ENCODE measurements at regions not wholly inside any gene's neighbourhood (a gene's known extent, or its start where the extent isn't known, plus 50 kb on each side); places are given as distances from the start of the nearest gene placed in this dataset.
"Not testable (repeated sequence)": the region's sequence is repeated elsewhere in the genome, so short reads cannot be mapped to it uniquely, and the experiment has no call there.

- H3K9me3 ChIP-seq (ENCODE audit: control insufficient read depth, low read length), result not testable (repeated sequence)
- peak; percentile 42 to 68 (median 56) for DNase-seq
These were observed 5397.7 kb upstream of the TPTE start for GRCh38 chr21:5123655-5124054.

DNA sequence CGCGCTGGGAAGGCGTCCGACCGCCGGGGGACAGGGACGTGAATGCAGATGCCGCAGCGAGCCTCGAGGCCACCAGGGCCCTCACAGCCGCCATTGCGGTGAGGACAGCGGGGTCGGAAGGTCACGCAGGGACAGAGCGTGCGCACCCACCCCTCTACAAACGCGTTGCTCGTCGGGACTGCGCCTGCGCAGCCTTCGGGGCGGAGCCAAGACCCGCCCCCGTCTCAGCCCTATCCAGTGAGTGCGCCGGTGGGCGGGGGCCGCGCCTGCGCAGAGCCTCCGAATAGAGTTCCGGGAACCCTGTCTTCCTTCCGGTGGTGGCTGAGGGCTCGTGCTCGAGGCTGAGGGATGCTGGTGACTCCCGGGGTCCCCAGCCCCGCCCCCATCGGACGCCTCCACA lies 5393.1 kb upstream of the TPTE start:
- H3K9me3 ChIP-seq (ENCODE audit: control insufficient read depth, low read length); H3K27ac ChIP-seq (ENCODE audit: insufficient read depth, low read length, poor library complexity, severe bottlenecking); H3K36me3 ChIP-seq (ENCODE audit: control insufficient read depth, insufficient read depth, low read length); H3K4me1 ChIP-seq (ENCODE audit: control insufficient read depth, insufficient read depth, low read length, poor library complexity, severe bottlenecking); H3K4me3 ChIP-seq (ENCODE audit: insufficient read depth, low read depth, low read length, poor library complexity, severe bottlenecking); H3K27me3 ChIP-seq (replicated peaks; ENCODE audit: control insufficient read depth, insufficient read depth, low read length, poor library complexity, severe bottlenecking): not testable (repeated sequence)
- DNase-seq, result peak; percentile 96 to 97 (median 97)

More at GRCh38 chr21:5123655-5124054, 5397.7 kb upstream of the TPTE start:
- H3K4me3 ChIP-seq (ENCODE audit: insufficient read depth, low read depth, low read length, poor library complexity, severe bottlenecking); H3K4me1 ChIP-seq (ENCODE audit: control insufficient read depth, insufficient read depth, low read length, poor library complexity, severe bottlenecking); H3K36me3 ChIP-seq (ENCODE audit: control insufficient read depth, insufficient read depth, low read length); H3K27ac ChIP-seq (ENCODE audit: insufficient read depth, low read length, poor library complexity, severe bottlenecking); H3K27me3 ChIP-seq (replicated peaks; ENCODE audit: control insufficient read depth, insufficient read depth, low read length, poor library complexity, severe bottlenecking): not testable (repeated sequence)

- not testable (repeated sequence) for H3K36me3 ChIP-seq (ENCODE audit: control insufficient read depth, insufficient read depth, low read length); H3K9me3 ChIP-seq (ENCODE audit: control insufficient read depth, low read length); H3K4me1 ChIP-seq (ENCODE audit: control insufficient read depth, insufficient read depth, low read length, poor library complexity, severe bottlenecking); H3K27me3 ChIP-seq (replicated peaks; ENCODE audit: control insufficient read depth, insufficient read depth, low read length, poor library complexity, severe bottlenecking); DNase-seq; H3K4me3 ChIP-seq (ENCODE audit: insufficient read depth, low read depth, low read length, poor library complexity, severe bottlenecking); H3K27ac ChIP-seq (ENCODE audit: insufficient read depth, low read length, poor library complexity, severe bottlenecking)
These were observed 5387.6 kb upstream of the TPTE start for GRCh38 chr21:5133824-5134223.

- H3K4me3 ChIP-seq (ENCODE audit: insufficient read depth, low read depth, low read length, poor library complexity, severe bottlenecking); H3K27ac ChIP-seq (ENCODE audit: insufficient read depth, low read length, poor library complexity, severe bottlenecking); H3K9me3 ChIP-seq (ENCODE audit: control insufficient read depth, low read length); H3K27me3 ChIP-seq (replicated peaks; ENCODE audit: control insufficient read depth, insufficient read depth, low read length, poor library complexity, severe bottlenecking); H3K4me1 ChIP-seq (ENCODE audit: control insufficient read depth, insufficient read depth, low read length, poor library complexity, severe bottlenecking); DNase-seq; H3K36me3 ChIP-seq (ENCODE audit: control insufficient read depth, insufficient read depth, low read length): not testable (repeated sequence)
These were observed 5385.0 kb upstream of the TPTE start for GRCh38 chr21:5136406-5136805.

- not testable (repeated sequence) for DNase-seq; H3K9me3 ChIP-seq (ENCODE audit: control insufficient read depth, low read length); H3K27me3 ChIP-seq (replicated peaks; ENCODE audit: control insufficient read depth, insufficient read depth, low read length, poor library complexity, severe bottlenecking); H3K4me1 ChIP-seq (ENCODE audit: control insufficient read depth, insufficient read depth, low read length, poor library complexity, severe bottlenecking); H3K4me3 ChIP-seq (ENCODE audit: insufficient read depth, low read depth, low read length, poor library complexity, severe bottlenecking); H3K36me3 ChIP-seq (ENCODE audit: control insufficient read depth, insufficient read depth, low read length); H3K27ac ChIP-seq (ENCODE audit: insufficient read depth, low read length, poor library complexity, severe bottlenecking)
These were observed 5384.4 kb upstream of the TPTE start for GRCh38 chr21:5137006-5137405.

DNA sequence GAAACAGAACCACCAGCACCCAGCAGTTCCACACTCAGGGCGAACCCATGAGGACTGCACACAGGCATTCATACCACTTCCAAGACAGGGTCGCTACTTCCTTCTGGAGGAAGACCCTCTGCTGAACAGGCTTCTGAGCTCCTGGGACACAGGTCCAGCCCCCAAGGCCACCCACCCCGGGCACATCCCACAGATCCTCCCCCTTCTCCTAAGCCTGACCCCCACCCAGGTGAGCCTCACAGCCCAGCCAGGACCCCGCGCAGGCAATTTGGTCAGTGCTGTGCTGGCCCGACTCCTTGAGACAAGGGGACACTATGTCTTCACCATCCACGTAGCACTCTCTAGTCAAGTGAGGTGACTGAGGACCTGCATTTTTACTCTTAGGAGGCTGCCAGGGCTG lies 5382.7 kb upstream of the TPTE start:
- H3K36me3 ChIP-seq (ENCODE audit: control insufficient read depth, insufficient read depth, low read length); DNase-seq; H3K4me3 ChIP-seq (ENCODE audit: insufficient read depth, low read depth, low read length, poor library complexity, severe bottlenecking); H3K9me3 ChIP-seq (ENCODE audit: control insufficient read depth, low read length); H3K27ac ChIP-seq (ENCODE audit: insufficient read depth, low read length, poor library complexity, severe bottlenecking); H3K4me1 ChIP-seq (ENCODE audit: control insufficient read depth, insufficient read depth, low read length, poor library complexity, severe bottlenecking); H3K27me3 ChIP-seq (replicated peaks; ENCODE audit: control insufficient read depth, insufficient read depth, low read length, poor library complexity, severe bottlenecking): not testable (repeated sequence)

DNA sequence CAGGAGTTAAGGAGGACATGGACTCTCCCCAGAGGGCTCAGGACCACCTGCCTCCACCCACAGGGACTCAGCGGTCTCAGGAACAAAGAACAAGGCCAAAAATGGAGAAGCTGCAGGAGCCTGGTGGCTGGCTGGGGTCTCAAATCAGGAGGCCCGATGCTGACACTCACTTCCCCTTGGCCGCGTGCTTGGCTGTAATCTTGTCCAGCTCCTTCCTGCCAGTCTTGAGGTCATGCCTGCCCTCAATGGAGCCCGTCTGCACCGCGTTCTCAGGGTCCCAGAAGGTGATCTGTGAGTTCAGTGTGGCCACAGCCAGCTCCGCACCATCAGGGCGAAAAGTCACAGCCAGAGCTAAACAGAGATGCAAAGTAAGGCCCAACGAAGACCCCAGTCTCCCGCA lies 5381.9 kb upstream of the TPTE start:
- not testable (repeated sequence) for H3K36me3 ChIP-seq (ENCODE audit: control insufficient read depth, insufficient read depth, low read length); DNase-seq; H3K4me1 ChIP-seq (ENCODE audit: control insufficient read depth, insufficient read depth, low read length, poor library complexity, severe bottlenecking); H3K9me3 ChIP-seq (ENCODE audit: control insufficient read depth, low read length); H3K27me3 ChIP-seq (replicated peaks; ENCODE audit: control insufficient read depth, insufficient read depth, low read length, poor library complexity, severe bottlenecking); H3K27ac ChIP-seq (ENCODE audit: insufficient read depth, low read length, poor library complexity, severe bottlenecking); H3K4me3 ChIP-seq (ENCODE audit: insufficient read depth, low read depth, low read length, poor library complexity, severe bottlenecking)

DNA sequence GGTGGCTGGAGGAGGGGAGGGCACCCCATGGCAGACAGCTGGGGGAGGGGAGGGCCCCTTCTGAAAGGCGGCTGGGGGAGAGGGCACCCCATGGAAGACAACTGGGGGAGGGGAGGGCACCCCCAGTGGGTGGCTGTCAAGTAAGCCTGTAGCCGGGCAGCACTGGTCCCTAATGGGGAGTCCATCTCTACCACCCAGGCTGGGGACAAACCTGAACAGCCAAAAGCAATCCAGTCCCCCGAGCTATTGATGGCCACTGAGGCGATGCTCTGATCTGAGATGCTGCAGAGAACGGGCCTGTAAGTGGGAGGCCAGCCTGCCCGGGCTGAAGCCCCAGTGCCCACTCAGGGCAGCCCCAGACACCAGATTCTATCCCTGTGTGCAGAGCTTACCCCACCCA lies 5378.4 kb upstream of the TPTE start:
- not testable (repeated sequence) for H3K36me3 ChIP-seq (ENCODE audit: control insufficient read depth, insufficient read depth, low read length); H3K27ac ChIP-seq (ENCODE audit: insufficient read depth, low read length, poor library complexity, severe bottlenecking); H3K4me1 ChIP-seq (ENCODE audit: control insufficient read depth, insufficient read depth, low read length, poor library complexity, severe bottlenecking); DNase-seq; H3K27me3 ChIP-seq (replicated peaks; ENCODE audit: control insufficient read depth, insufficient read depth, low read length, poor library complexity, severe bottlenecking); H3K9me3 ChIP-seq (ENCODE audit: control insufficient read depth, low read length); H3K4me3 ChIP-seq (ENCODE audit: insufficient read depth, low read depth, low read length, poor library complexity, severe bottlenecking)

GRCh38 chr21:5144731-5145130 lies 5376.7 kb upstream of the TPTE start:
- not testable (repeated sequence) for H3K27ac ChIP-seq (ENCODE audit: insufficient read depth, low read length, poor library complexity, severe bottlenecking); H3K9me3 ChIP-seq (ENCODE audit: control insufficient read depth, low read length); H3K36me3 ChIP-seq (ENCODE audit: control insufficient read depth, insufficient read depth, low read length); H3K27me3 ChIP-seq (replicated peaks; ENCODE audit: control insufficient read depth, insufficient read depth, low read length, poor library complexity, severe bottlenecking); DNase-seq; H3K4me3 ChIP-seq (ENCODE audit: insufficient read depth, low read depth, low read length, poor library complexity, severe bottlenecking); H3K4me1 ChIP-seq (ENCODE audit: control insufficient read depth, insufficient read depth, low read length, poor library complexity, severe bottlenecking)

DNA sequence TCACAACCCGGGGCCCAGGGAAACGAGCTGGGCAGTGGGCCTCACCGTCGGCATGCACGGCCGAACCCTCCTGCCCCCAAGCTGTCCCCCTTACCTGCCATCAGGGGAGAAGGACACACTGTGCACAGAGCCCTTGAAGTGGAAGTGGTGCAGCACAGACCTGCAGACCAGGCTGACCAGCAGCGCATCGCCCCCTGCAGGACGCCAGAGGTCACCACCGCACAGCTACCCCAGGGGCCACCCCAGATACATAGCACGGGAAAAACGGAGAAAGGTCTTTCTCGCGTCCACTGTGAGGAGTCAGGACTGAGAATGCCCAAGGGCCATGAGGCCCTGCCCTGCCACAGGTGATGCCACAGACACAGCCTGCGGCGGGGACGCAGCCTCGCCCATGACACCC lies 5373.7 kb upstream of the TPTE start:
- not testable (repeated sequence) for H3K4me3 ChIP-seq (ENCODE audit: insufficient read depth, low read depth, low read length, poor library complexity, severe bottlenecking); H3K4me1 ChIP-seq (ENCODE audit: control insufficient read depth, insufficient read depth, low read length, poor library complexity, severe bottlenecking); H3K27me3 ChIP-seq (replicated peaks; ENCODE audit: control insufficient read depth, insufficient read depth, low read length, poor library complexity, severe bottlenecking); DNase-seq; H3K27ac ChIP-seq (ENCODE audit: insufficient read depth, low read length, poor library complexity, severe bottlenecking); H3K36me3 ChIP-seq (ENCODE audit: control insufficient read depth, insufficient read depth, low read length); H3K9me3 ChIP-seq (ENCODE audit: control insufficient read depth, low read length)

DNA sequence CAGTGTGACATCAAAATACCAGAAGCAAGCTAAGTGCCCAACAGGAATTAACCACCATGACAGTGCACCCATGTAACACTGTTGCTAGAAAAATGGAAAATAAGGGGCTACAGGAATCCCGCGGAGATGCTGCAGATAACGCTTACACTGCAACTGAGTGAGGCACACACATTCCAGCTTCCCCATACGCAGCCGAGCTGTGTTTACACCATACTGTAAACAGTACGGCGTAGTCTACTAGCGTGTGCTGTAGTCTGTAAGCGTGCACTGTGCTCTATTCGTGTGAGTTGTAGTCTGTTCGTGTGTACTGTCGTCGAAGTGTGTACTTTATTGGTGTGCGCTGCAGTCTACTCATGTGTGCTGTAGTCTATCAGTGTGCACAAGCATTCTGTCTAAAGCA lies 5372.2 kb upstream of the TPTE start:
- H3K27ac ChIP-seq (ENCODE audit: insufficient read depth, low read length, poor library complexity, severe bottlenecking); H3K4me3 ChIP-seq (ENCODE audit: insufficient read depth, low read depth, low read length, poor library complexity, severe bottlenecking); H3K9me3 ChIP-seq (ENCODE audit: control insufficient read depth, low read length); H3K27me3 ChIP-seq (replicated peaks; ENCODE audit: control insufficient read depth, insufficient read depth, low read length, poor library complexity, severe bottlenecking); H3K36me3 ChIP-seq (ENCODE audit: control insufficient read depth, insufficient read depth, low read length); DNase-seq; H3K4me1 ChIP-seq (ENCODE audit: control insufficient read depth, insufficient read depth, low read length, poor library complexity, severe bottlenecking): not testable (repeated sequence)

All from effector memory CD4-positive, alpha-beta T cell (primary cell).